Eye (tissue), 1 donor: ENCODE measurements at regions not wholly inside any gene's neighbourhood (a gene's known extent, or its start where the extent isn't known, plus 50 kb on each side); places are given as distances from the start of the nearest gene placed in this dataset.
"Not testable (repeated sequence)": the region's sequence is repeated elsewhere in the genome, so short reads cannot be mapped to it uniquely, and the experiment has no call there.

Source experiments
- DNase-seq: peaks from one replicate; pipeline ENCODE4 v3.0.0-alpha.2; 2015

DNA sequence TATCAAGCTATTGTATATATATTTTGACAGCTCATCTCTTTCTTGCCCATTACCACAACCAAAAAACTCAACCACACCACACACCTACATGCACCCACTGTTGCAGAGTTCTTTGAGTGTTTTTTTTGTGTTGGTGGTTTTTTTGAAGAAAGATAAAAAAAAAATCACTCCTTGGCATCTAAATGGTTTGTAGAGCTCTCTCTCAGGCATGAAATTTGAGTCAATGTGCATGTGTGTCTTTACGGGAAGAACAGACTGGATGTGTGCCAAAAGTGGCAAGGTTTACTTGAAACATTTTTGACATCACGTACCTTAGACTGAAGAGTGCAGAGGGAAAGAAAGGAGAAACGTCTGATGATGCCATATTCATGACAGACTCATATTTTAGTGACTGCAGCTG is 154.2 kb downstream of the FHIP1A start:
- no peak for DNase-seq

GRCh38 chr4:151564321-151564720 is 155.3 kb downstream of the FHIP1A start:
- DNase-seq, result no peak

- DNase-seq, result no peak
Observed at GRCh38 chr4:151565583-151565982, 156.6 kb downstream of the FHIP1A start.

DNA sequence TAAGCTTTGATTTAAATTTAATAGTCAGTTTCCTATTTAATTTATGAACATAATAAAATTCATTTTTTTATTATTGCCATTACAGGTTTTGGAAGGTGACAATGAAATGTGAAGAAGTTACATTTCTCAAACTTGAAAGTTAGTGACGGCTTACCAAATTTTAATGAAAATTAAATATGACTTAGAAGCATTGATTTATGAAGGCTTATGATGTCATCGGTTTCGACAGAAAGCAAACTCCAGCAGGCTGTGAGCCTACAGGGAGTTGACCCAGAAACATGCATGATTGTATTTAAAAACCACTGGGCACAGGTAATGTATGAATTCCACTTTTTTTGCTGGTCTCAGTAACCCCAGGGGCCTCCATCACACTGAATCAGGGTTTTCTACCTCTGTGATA is 157.1 kb downstream of the FHIP1A start:
- no peak for DNase-seq

DNA sequence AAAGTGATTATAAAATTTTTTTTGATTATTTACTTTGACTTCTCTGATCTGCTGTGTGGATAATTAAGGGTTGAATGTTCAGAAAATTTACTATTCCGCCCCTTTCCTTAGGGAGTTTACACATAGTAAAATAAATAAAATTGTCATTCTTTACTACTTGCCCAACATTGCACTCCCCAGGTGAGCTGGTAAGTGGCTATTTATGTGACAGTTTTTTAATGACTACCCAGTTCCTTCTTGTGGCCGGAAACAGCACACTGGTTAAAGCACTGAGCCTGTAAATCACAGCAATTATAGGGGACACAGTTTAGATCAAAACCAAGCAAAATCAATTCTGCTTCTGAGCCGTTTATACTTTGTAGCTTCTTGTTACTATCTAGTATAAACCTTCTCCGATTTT is 158.1 kb downstream of the FHIP1A start:
- no peak for DNase-seq

DNA sequence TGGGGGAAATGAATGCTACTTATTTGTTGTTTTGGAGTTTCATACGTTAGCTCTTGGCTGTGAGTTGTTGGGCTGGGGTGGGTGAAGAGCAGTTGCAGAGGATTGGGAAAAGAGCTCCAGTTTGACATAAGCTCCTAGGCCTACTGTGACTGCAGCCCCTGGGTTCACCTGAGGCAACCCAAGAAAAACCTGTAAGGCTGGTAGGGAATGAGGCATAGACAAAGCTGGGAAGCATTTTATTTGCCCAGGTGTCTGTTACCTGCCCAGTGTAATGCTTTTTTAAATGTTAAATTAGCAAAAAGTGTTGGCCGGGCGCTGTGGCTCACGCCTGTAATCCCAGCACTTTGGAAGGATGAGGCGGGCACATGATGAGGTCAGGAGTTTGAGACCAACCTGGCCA is 160.0 kb downstream of the FHIP1A start:
- DNase-seq, result no peak

DNA sequence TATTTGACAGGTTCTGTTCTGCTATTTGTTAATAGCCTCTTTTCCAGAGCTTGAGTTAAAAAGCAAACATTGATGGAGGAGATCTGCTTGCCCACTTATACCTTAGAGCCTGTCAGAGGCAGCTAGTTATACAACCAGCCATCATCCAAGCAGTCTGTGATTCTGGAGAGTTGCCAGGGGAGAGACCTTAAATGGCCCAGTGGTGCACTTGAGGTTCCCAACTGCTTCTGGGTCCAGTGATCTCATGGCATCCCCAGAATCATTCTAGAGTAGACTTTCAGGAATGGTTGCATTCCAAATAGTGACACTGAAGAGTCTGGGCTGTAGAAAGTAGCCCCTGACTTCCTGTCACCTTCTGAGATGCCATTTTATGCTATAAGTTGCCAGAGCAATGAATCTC is 160.7 kb downstream of the FHIP1A start:
- no peak for DNase-seq

GRCh38 chr4:151573474-151573873 is 164.5 kb downstream of the FHIP1A start:
- DNase-seq, result no peak

- no peak for DNase-seq
Observed at GRCh38 chr4:151573945-151574344, 165.0 kb downstream of the FHIP1A start.

- DNase-seq, result no peak
Observed at GRCh38 chr4:151574968-151575367, 166.0 kb downstream of the FHIP1A start.

- DNase-seq, result no peak
Observed at GRCh38 chr4:151575646-151576045, 166.7 kb downstream of the FHIP1A start.

DNA sequence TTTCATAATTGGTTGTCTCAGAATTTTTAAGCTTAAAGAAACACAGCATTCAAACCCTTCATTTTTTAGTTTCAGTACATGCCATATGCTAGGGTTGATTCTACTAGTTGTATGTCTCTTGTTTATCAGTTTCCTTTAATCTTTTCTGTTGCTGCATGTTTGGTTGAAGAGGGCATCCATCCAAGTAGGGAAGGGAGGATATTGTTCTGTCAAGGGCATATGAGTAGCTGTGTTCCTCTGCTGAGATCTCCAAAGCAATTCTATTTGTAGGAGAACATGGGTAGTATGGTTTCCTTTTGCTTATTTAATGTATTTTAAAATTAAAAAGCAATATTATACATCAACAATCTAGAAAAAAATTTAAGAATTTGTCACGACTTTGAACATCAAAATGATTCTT is 167.7 kb downstream of the FHIP1A start:
- no peak for DNase-seq

DNA sequence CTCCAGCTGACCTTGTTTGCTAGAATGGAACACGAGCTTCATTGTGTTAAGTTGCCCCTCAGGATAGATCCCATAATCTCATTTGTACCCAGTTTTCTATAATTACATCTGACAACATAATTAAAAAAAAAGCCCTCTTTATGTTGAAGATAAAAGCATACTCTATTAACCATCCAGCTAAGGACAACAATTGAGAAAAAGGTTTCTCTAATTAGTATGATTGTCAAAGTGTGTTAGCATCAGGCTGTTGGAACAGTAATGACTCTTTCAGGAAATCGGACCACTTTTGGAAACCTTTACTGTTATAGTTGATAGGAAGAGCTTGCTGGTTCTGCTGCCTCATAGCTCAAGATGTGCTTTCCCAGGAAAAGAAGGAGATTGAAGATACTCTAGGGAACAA is 172.6 kb downstream of the FHIP1A start:
- peak; percentile 93 for DNase-seq

DNA sequence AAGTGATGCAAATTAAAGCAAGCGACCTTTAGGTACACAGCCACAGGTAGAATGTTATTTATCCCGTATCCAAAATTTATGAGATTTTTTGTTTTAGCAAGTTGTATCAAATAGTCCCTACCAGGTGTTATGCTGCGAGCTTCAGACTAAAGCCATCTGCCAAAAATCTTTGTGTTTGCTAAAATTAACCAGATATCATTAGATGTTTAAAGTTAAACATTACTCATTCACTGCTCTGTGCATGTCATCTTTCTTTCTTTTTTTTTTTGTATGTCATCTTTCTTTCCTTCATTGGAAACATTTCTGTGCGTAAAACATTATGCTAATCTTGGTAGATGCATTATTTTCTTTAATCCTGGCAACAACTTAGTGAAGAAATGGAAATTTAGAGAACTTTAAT is 173.1 kb downstream of the FHIP1A start:
- no peak for DNase-seq

GRCh38 chr4:151583157-151583914 is 174.4 kb downstream of the FHIP1A start:
- peak; percentile 64 for DNase-seq

- DNase-seq, result no peak
Observed at GRCh38 chr4:151584101-151584500, 175.1 kb downstream of the FHIP1A start.

GRCh38 chr4:151595629-151596028 is 165.2 kb downstream of the GATB start:
- not testable (repeated sequence) for DNase-seq

- not testable (repeated sequence) for DNase-seq
Observed at GRCh38 chr4:151597691-151598090, 163.1 kb downstream of the GATB start.

GRCh38 chr4:151599863-151600262 is 160.9 kb downstream of the GATB start:
- DNase-seq, result no peak

GRCh38 chr4:151600432-151600831 is 160.4 kb downstream of the GATB start:
- DNase-seq, result no peak

- no peak for DNase-seq
Observed at GRCh38 chr4:151603377-151603776, 157.4 kb downstream of the GATB start.

- DNase-seq, result peak; percentile 46
Observed at GRCh38 chr4:151604238-151604637, 156.6 kb downstream of the GATB start.

GRCh38 chr4:151605215-151605614 is 155.6 kb downstream of the GATB start:
- no peak for DNase-seq

GRCh38 chr4:151606061-151606460 is 154.7 kb downstream of the GATB start:
- no peak for DNase-seq

DNA sequence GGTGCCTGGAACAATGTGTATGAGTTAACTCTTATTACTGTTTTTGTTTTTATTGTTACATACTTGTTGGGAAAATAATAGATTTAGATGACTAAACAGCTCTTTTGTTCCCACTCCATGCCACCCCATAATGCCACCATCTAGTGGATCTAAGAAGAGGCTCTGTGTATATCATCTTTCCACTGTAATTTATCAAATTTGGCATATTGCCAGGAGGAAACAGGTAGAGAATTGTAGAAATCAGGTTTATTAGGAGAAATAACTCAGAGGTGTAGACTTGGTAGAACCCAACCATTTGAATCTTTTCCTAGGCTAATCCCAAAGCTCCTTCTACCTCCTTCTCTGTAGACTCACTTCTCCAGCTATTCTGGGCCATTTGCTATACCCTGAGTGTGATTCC is 150.6 kb downstream of the GATB start:
- DNase-seq, result no peak
